ENCODE measurements at regions not wholly inside any gene's neighbourhood (a gene's known extent, or its start where the extent isn't known, plus 50 kb on each side); places are given as distances from the start of the nearest gene placed in this dataset.

DNA sequence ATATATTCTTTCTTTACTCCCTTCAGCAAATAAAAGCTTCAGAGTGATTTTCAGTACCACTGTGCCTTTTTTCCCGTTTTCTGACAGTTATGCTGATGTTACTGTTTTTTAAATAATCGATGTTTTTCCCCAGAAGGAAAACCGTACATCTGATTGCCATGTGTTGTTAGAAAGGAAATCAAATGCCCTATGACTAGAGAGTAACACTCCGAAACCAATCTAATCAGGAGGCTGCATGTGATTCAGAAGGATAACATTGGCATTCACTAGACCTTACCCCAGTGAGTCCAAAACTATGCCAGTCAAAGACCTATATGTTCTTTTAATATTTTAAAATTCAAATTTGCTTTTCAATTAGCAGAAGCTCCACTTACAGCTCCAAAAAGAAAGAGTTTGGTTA, 116.3 kb downstream of the TMEM26 start:
- H3K36me3 ChIP-seq (ENCODE audit: control insufficient read depth in 2 of 2, insufficient read depth in 2 of 2, low read length in 2 of 2) = no peaks in the 10 kb centered on the region
- no peak overlapping the region for H3K4me3 ChIP-seq (ENCODE audit: low read length in 2 of 2)
- H3K27ac ChIP-seq (ENCODE audit: low read length) = no peak overlapping the region
- H3K9ac ChIP-seq (ENCODE audit: low read length in 2 of 2) = no peak overlapping the region
- no peaks in the 10 kb centered on the region for H3K9me3 ChIP-seq (ENCODE audit: control insufficient read depth in 2 of 2, low read length in 2 of 2)
- H3K4me1 ChIP-seq (ENCODE audit: control insufficient read depth, insufficient read depth, low read length) = no peaks in the 10 kb centered on the region
- no peaks in the 10 kb centered on the region for H3K27me3 ChIP-seq (ENCODE audit: control insufficient read depth in 1 of 2, insufficient read depth in 2 of 2, low read length in 2 of 2)

- H3K4me3 ChIP-seq (ENCODE audit: low read length in 2 of 2) = no peak overlapping the region
- H3K27me3 ChIP-seq (ENCODE audit: control insufficient read depth in 1 of 2, insufficient read depth in 2 of 2, low read length in 2 of 2) = no peaks in the 10 kb centered on the region
- H3K4me1 ChIP-seq (ENCODE audit: control insufficient read depth, insufficient read depth, low read length) = no peaks in the 10 kb centered on the region
- peaks cover 0 to 1% of the 10 kb centered on the region in 2 donors for H3K9me3 ChIP-seq (ENCODE audit: control insufficient read depth in 2 of 2, low read length in 2 of 2)
- no peak overlapping the region for H3K9ac ChIP-seq (ENCODE audit: low read length in 2 of 2)
- no peak overlapping the region for H3K27ac ChIP-seq (ENCODE audit: low read length)
- H3K36me3 ChIP-seq (ENCODE audit: control insufficient read depth in 2 of 2, insufficient read depth in 2 of 2, low read length in 2 of 2) = no peaks in the 10 kb centered on the region
Observed at GRCh38 chr10:61335359-61335758, 117.8 kb downstream of the TMEM26 start.

- H3K9me3 ChIP-seq (ENCODE audit: control insufficient read depth in 2 of 2, low read length in 2 of 2) = peaks cover 0 to 3% of the 10 kb centered on the region in 2 donors
- no peaks in the 10 kb centered on the region for H3K36me3 ChIP-seq (ENCODE audit: control insufficient read depth in 2 of 2, insufficient read depth in 2 of 2, low read length in 2 of 2)
- H3K9ac ChIP-seq (ENCODE audit: low read length in 2 of 2) = no peak overlapping the region
- H3K4me1 ChIP-seq (ENCODE audit: control insufficient read depth, insufficient read depth, low read length) = no peaks in the 10 kb centered on the region
- H3K27ac ChIP-seq (ENCODE audit: low read length) = no peak overlapping the region
- H3K4me3 ChIP-seq (ENCODE audit: low read length in 2 of 2) = no peak overlapping the region
- no peaks in the 10 kb centered on the region for H3K27me3 ChIP-seq (ENCODE audit: control insufficient read depth in 1 of 2, insufficient read depth in 2 of 2, low read length in 2 of 2)
Observed at GRCh38 chr10:61332581-61332980, 120.6 kb downstream of the TMEM26 start.

DNA sequence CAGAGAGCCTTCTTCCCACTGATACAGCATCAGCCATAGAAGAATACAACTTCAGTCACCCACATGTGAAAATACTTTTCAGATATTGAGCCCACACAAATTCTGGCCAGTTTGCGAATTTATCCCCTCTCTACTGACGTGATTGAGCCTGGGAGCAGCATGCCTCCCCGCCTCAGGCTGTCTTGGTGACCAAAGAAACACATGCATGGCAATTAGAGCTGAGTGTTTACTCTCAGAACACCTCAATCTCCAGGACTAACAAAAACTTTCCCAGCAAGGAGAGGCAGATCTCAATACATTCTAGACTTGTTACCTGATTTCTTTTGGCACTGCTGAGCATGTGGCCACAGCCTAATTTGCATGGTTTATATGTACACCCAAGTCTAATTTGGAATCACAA, 122.5 kb downstream of the TMEM26 start:
- H3K36me3 ChIP-seq (ENCODE audit: control insufficient read depth in 2 of 2, insufficient read depth in 2 of 2, low read length in 2 of 2) = no peaks in the 10 kb centered on the region
- H3K4me3 ChIP-seq (ENCODE audit: low read length in 2 of 2) = no peak overlapping the region
- H3K27me3 ChIP-seq (ENCODE audit: control insufficient read depth in 1 of 2, insufficient read depth in 2 of 2, low read length in 2 of 2) = no peaks in the 10 kb centered on the region
- H3K9me3 ChIP-seq (ENCODE audit: control insufficient read depth in 2 of 2, low read length in 2 of 2) = peaks cover 0 to 3% of the 10 kb centered on the region in 2 donors
- no peak overlapping the region for H3K9ac ChIP-seq (ENCODE audit: low read length in 2 of 2)
- no peak overlapping the region for H3K27ac ChIP-seq (ENCODE audit: low read length)
- H3K4me1 ChIP-seq (ENCODE audit: control insufficient read depth, insufficient read depth, low read length) = no peaks in the 10 kb centered on the region

DNA sequence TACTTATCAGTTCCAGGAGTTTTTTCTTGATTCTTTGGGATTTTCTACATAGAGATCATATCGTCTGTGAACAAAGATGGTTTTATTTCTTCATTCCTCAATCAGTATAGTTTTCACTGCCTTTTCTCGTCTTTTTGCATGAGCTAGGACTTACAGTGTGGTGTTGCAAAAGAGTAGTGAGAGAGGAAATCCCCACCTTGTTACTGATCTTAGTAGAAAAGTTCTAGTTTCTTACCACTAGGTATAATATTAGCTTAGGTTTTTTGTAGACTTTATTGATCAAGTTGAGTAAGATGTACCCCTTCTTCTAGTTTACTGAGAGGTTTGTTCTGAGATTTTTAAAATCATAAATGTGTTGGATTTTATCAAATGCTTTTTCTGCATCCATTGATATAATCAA, 123.3 kb downstream of the TMEM26 start:
- Histone ChIP-seq H3K27ac (ENCODE audit: low read length) (no peak overlapping the region), H3K9ac (ENCODE audit: low read length in 2 of 2) (no peak overlapping the region), H3K4me1 (ENCODE audit: control insufficient read depth, insufficient read depth, low read length) (no peaks in the 10 kb centered on the region), H3K9me3 (ENCODE audit: control insufficient read depth in 2 of 2, low read length in 2 of 2) (peaks cover 0 to 3% of the 10 kb centered on the region in 2 donors), H3K36me3 (ENCODE audit: control insufficient read depth in 2 of 2, insufficient read depth in 2 of 2, low read length in 2 of 2) (no peaks in the 10 kb centered on the region), H3K27me3 (ENCODE audit: control insufficient read depth in 1 of 2, insufficient read depth in 2 of 2, low read length in 2 of 2) (no peaks in the 10 kb centered on the region), H3K4me3 (ENCODE audit: low read length in 2 of 2) (no peak overlapping the region)

GRCh38 chr10:61325223-61325960, 127.8 kb downstream of the TMEM26 start:
- Histone ChIP-seq H3K9ac (ENCODE audit: low read length in 2 of 2) (no peak overlapping the region), H3K4me3 (ENCODE audit: low read length in 2 of 2) (no peak overlapping the region), H3K27ac (ENCODE audit: low read length) (no peak overlapping the region), H3K4me1 (ENCODE audit: control insufficient read depth, insufficient read depth, low read length) (no peaks in the 10 kb centered on the region), H3K9me3 (ENCODE audit: control insufficient read depth in 2 of 2, low read length in 2 of 2) (peaks cover 0 to 2% of the 10 kb centered on the region in 2 donors), H3K27me3 (ENCODE audit: control insufficient read depth in 1 of 2, insufficient read depth in 2 of 2, low read length in 2 of 2) (no peaks in the 10 kb centered on the region), H3K36me3 (ENCODE audit: control insufficient read depth in 2 of 2, insufficient read depth in 2 of 2, low read length in 2 of 2) (no peaks in the 10 kb centered on the region)

- Histone ChIP-seq H3K9ac (ENCODE audit: low read length in 2 of 2) (no peak overlapping the region), H3K27me3 (ENCODE audit: control insufficient read depth in 1 of 2, insufficient read depth in 2 of 2, low read length in 2 of 2) (no peaks in the 10 kb centered on the region), H3K9me3 (ENCODE audit: control insufficient read depth in 2 of 2, low read length in 2 of 2) (no peaks in the 10 kb centered on the region), H3K36me3 (ENCODE audit: control insufficient read depth in 2 of 2, insufficient read depth in 2 of 2, low read length in 2 of 2) (no peaks in the 10 kb centered on the region), H3K27ac (ENCODE audit: low read length) (no peak overlapping the region), H3K4me3 (ENCODE audit: low read length in 2 of 2) (no peak overlapping the region), H3K4me1 (ENCODE audit: control insufficient read depth, insufficient read depth, low read length) (no peaks in the 10 kb centered on the region)
Observed at GRCh38 chr10:61323726-61324125, 129.5 kb downstream of the TMEM26 start.

- Histone ChIP-seq H3K9ac (ENCODE audit: low read length in 2 of 2) (no peak overlapping the region), H3K27me3 (ENCODE audit: control insufficient read depth in 1 of 2, insufficient read depth in 2 of 2, low read length in 2 of 2) (no peaks in the 10 kb centered on the region), H3K4me3 (ENCODE audit: low read length in 2 of 2) (no peak overlapping the region), H3K27ac (ENCODE audit: low read length) (no peak overlapping the region), H3K4me1 (ENCODE audit: control insufficient read depth, insufficient read depth, low read length) (no peaks in the 10 kb centered on the region), H3K36me3 (ENCODE audit: control insufficient read depth in 2 of 2, insufficient read depth in 2 of 2, low read length in 2 of 2) (no peaks in the 10 kb centered on the region), H3K9me3 (ENCODE audit: control insufficient read depth in 2 of 2, low read length in 2 of 2) (no peaks in the 10 kb centered on the region)
Observed at GRCh38 chr10:61321041-61321857, 131.9 kb downstream of the TMEM26 start.

DNA sequence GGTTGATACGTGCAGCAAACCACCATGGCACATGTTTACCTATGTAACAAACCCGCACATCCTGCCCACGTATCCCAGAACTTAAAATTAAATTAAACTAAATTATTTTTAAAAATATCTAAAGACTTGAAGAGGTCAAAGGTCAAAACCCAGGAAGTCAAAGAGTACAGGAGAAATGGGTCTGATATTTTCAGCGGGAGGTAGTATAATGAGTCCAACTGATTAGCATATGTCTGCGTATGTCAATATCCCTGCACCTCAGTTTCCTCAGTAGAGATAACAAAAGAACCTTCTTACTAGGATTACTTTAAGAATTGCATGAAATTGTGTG, 133.0 kb downstream of the TMEM26 start:
- Histone ChIP-seq H3K4me1 (ENCODE audit: control insufficient read depth, insufficient read depth, low read length) (no peaks in the 10 kb centered on the region), H3K4me3 (ENCODE audit: low read length in 2 of 2) (no peak overlapping the region), H3K9ac (ENCODE audit: low read length in 2 of 2) (no peak overlapping the region), H3K27me3 (ENCODE audit: control insufficient read depth in 1 of 2, insufficient read depth in 2 of 2, low read length in 2 of 2) (no peaks in the 10 kb centered on the region), H3K9me3 (ENCODE audit: control insufficient read depth in 2 of 2, low read length in 2 of 2) (no peaks in the 10 kb centered on the region), H3K27ac (ENCODE audit: low read length) (no peak overlapping the region), H3K36me3 (ENCODE audit: control insufficient read depth in 2 of 2, insufficient read depth in 2 of 2, low read length in 2 of 2) (no peaks in the 10 kb centered on the region)

DNA sequence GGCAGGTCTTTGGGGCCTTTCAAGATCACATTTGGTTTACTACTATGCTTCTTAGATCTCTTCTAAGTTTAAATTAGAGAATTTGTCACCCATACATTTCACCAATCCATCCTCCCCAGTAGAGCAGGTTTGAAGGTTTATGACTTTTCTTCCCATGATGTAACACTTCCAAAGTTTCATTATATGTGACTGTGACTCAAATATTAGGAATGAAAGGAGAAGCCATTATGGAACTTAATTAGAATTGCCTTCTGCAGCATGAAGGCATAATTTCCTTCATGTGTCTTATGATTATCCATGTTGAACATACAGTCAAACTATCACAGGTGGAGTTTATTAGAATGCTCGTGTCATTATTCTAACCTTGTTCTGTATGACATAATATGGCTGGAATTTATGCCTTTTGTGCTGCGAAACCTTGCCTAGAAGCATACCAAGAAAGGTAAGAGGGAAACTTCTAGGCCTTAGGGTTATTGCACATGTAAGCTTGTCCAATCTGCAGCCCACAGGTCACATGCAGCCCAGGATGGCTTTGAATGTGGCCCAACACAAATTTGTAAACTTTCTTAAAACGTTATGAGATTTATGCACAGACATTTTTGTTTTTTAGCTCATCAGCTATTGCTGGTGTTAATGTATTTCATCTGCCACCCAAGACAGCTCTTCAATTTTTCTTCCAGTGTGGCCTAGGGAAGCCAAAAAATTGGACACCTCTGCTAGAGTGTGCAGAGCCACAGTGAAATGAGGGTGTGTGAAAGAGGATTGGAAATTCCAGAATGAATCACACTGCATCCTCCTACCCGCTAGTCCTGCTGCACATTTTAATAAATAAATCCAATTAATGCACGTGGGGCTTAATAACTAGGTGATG, 133.6 kb downstream of the TMEM26 start:
- Histone ChIP-seq H3K36me3 (ENCODE audit: control insufficient read depth in 2 of 2, insufficient read depth in 2 of 2, low read length in 2 of 2) (no peaks in the 10 kb centered on the region), H3K27ac (ENCODE audit: low read length) (no peak overlapping the region), H3K27me3 (ENCODE audit: control insufficient read depth in 1 of 2, insufficient read depth in 2 of 2, low read length in 2 of 2) (no peaks in the 10 kb centered on the region), H3K9ac (ENCODE audit: low read length in 2 of 2) (no peak overlapping the region), H3K4me3 (ENCODE audit: low read length in 2 of 2) (no peak overlapping the region), H3K4me1 (ENCODE audit: control insufficient read depth, insufficient read depth, low read length) (no peaks in the 10 kb centered on the region), H3K9me3 (ENCODE audit: control insufficient read depth in 2 of 2, low read length in 2 of 2) (no peaks in the 10 kb centered on the region)

All from stomach smooth muscle (tissue), 2 donors.